HepG2 (cell line): ENCODE measurements at regions not wholly inside any gene's neighbourhood (a gene's known extent, or its start where the extent isn't known, plus 50 kb on each side); places are given as distances from the start of the nearest gene placed in this dataset.

Experiments used
- CREB1 ChIP-seq, 2 experiments: fragments of 450-650 bp in 1 of 2; IDR thresholded peaks; 2 replicates each; pipeline ENCODE4 v1.6.1; 2016 to 2017; ENCODE audit warnings: control low read depth in 1 of 2, mild to moderate bottlenecking in 1 of 2, missing compliant biosample characterization in 1 of 2, missing genetic modification characterization in 1 of 2
- CTCF ChIP-seq: sonication (generic); formaldehyde crosslinking; IDR thresholded peaks from 2 replicates; pipeline ENCODE4 v1.5.0; 2020; ENCODE audit warnings: mild to moderate bottlenecking, missing genetic modification reagents, moderate library complexity
- EZH2 ChIP-seq: conservative IDR thresholded peaks from 2 replicates; pipeline ENCODE4 v1.6.1; 2012; ENCODE audit warnings: mild to moderate bottlenecking, low read depth, low read length, moderate library complexity
- HDAC6 ChIP-seq: fragments of 200-600 bp; sonication (generic); IDR thresholded peaks from 2 replicates; pipeline ENCODE4 v1.7.0; 2017; ENCODE audit warnings: mild to moderate bottlenecking, antibody characterized with exemption, low read length, low read depth
- SRF ChIP-seq: IDR thresholded peaks from 2 replicates; pipeline ENCODE4 v1.6.1; 2011; ENCODE audit warnings: mild to moderate bottlenecking, low read depth, low read length, moderate library complexity
- ZHX1 ChIP-seq: sonication (generic); formaldehyde crosslinking; IDR thresholded peaks from 2 replicates; pipeline ENCODE4 v1.8.1; 2022; ENCODE audit warnings: low read depth, mild to moderate bottlenecking, missing genetic modification reagents
- ZNF761 ChIP-seq: sonication (generic); formaldehyde crosslinking; conservative IDR thresholded peaks from 2 replicates; pipeline ENCODE4 v1.4.0; 2020; ENCODE audit warnings: mild to moderate bottlenecking, missing genetic modification reagents
- ZSCAN21 ChIP-seq: sonication (generic); formaldehyde crosslinking; IDR thresholded peaks from 2 replicates; pipeline ENCODE4 v1.8.0; 2022; ENCODE audit warnings: mild to moderate bottlenecking, missing genetic modification reagents, moderate library complexity, borderline replicate concordance

GRCh38 chr4:138596896-138597295 is 354.7 kb upstream of the SLC7A11 start:
- no peak for TF ChIP-seq EZH2
- no peak for TF ChIP-seq ZSCAN21 (CRISPR knock-in tag)
- no peak for TF ChIP-seq SRF
- TF ChIP-seq CREB1 (IDR thresholded peaks at IDR 0.05), result no peak
- TF ChIP-seq CREB1 (CRISPR knock-in tag; IDR thresholded peaks at IDR 0.05), result no peak
- TF ChIP-seq ZHX1 (CRISPR knock-in tag), result no peak
- no peak for TF ChIP-seq ZNF761
- TF ChIP-seq HDAC6, result no peak
- TF ChIP-seq CTCF, result no peak
